ENCODE measurements at regions not wholly inside any gene's neighbourhood (a gene's known extent, or its start where the extent isn't known, plus 50 kb on each side); places are given as distances from the start of the nearest gene placed in this dataset.
"Not testable (repeated sequence)": the region's sequence is repeated elsewhere in the genome, so short reads cannot be mapped to it uniquely, and the experiment has no call there.

DNA sequence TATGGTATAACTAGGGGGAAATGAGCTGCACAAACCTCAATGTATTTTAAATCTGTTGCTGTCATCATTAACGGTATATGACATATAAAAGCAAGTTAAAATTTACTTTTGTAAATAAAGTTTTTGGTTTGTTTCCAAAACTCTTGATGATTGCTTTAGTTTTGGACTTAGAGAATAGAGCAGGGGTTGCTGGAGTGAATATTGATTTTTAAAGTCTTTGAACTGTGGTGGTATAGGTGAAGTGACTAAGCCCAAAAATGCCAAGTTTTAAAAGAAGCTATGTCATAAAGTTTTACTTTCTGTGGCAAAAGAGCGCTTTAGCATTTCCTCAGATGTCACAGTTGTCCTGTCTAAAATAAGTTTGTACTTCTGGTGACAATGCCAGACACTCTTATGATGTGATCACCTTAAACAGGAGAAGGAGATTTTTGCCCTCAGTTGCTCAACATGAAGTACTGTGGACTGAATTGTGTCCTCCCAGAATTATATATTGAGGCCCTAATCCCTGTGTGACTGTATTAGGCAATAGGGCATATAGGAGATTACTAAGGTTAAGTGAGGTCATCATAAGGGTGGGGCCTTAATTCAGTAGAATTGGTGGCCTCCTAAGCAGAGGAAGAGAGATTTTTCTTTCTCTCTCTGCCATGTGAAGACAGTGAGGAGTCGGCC is 175.2 kb upstream of the PLGLB1 start:
- H3K36me3 ChIP-seq (ENCODE audit: low read depth, low read length); H3K27me3 ChIP-seq (ENCODE audit: low read length); H3K79me2 ChIP-seq (ENCODE audit: low read length); BruUV-seq (replicated peaks); H3K9me3 ChIP-seq (ENCODE audit: low read length); H3K9ac ChIP-seq (ENCODE audit: low read length); H3K27ac ChIP-seq (ENCODE audit: low read length); H2AFZ ChIP-seq (ENCODE audit: low read length); H3K4me3 ChIP-seq (ENCODE audit: low read length); H3K4me1 ChIP-seq (ENCODE audit: insufficient read depth, low read length); H3K9me2 ChIP-seq (replicated peaks; ENCODE audit: low read length); H3K4me2 ChIP-seq (ENCODE audit: low read length); H3F3A ChIP-seq (ENCODE audit: low read length, unreplicated experiment); H4K20me1 ChIP-seq (ENCODE audit: low read length); CTCF ChIA-PET; intact Hi-C loops (cut with micrococcal nuclease); DNase-seq; ATAC-seq; POLR2A ChIA-PET (ENCODE audit: unreplicated experiment): not testable (repeated sequence)

GRCh38 chr2:87198422-87198821 is 176.8 kb upstream of the PLGLB1 start:
- H3K36me3 ChIP-seq (ENCODE audit: low read depth, low read length); H3K27ac ChIP-seq (ENCODE audit: low read length); H3F3A ChIP-seq (ENCODE audit: low read length, unreplicated experiment); H3K9me3 ChIP-seq (ENCODE audit: low read length); H2AFZ ChIP-seq (ENCODE audit: low read length); H4K20me1 ChIP-seq (ENCODE audit: low read length); DNase-seq; H3K79me2 ChIP-seq (ENCODE audit: low read length); H3K27me3 ChIP-seq (ENCODE audit: low read length); H3K4me2 ChIP-seq (ENCODE audit: low read length); CTCF ChIA-PET; intact Hi-C loops (cut with micrococcal nuclease); H3K4me3 ChIP-seq (ENCODE audit: low read length); H3K9ac ChIP-seq (ENCODE audit: low read length); POLR2A ChIA-PET (ENCODE audit: unreplicated experiment); BruUV-seq (replicated peaks); H3K9me2 ChIP-seq (replicated peaks; ENCODE audit: low read length); ATAC-seq; H3K4me1 ChIP-seq (ENCODE audit: insufficient read depth, low read length): not testable (repeated sequence)

GRCh38 chr2:87199228-87199627 is 177.6 kb upstream of the PLGLB1 start:
- DNase-seq; H2AFZ ChIP-seq (ENCODE audit: low read length); H3F3A ChIP-seq (ENCODE audit: low read length, unreplicated experiment); H3K9ac ChIP-seq (ENCODE audit: low read length); CTCF ChIA-PET; H3K9me3 ChIP-seq (ENCODE audit: low read length); ATAC-seq; H3K27me3 ChIP-seq (ENCODE audit: low read length); H3K27ac ChIP-seq (ENCODE audit: low read length); BruUV-seq (replicated peaks); intact Hi-C loops (cut with micrococcal nuclease); H3K4me1 ChIP-seq (ENCODE audit: insufficient read depth, low read length); H3K4me2 ChIP-seq (ENCODE audit: low read length); H3K9me2 ChIP-seq (replicated peaks; ENCODE audit: low read length); H3K4me3 ChIP-seq (ENCODE audit: low read length); H3K79me2 ChIP-seq (ENCODE audit: low read length); H4K20me1 ChIP-seq (ENCODE audit: low read length); H3K36me3 ChIP-seq (ENCODE audit: low read depth, low read length); POLR2A ChIA-PET (ENCODE audit: unreplicated experiment): not testable (repeated sequence)

- H3F3A ChIP-seq (ENCODE audit: low read length, unreplicated experiment); H3K4me2 ChIP-seq (ENCODE audit: low read length); H3K4me1 ChIP-seq (ENCODE audit: insufficient read depth, low read length); DNase-seq; H2AFZ ChIP-seq (ENCODE audit: low read length); ATAC-seq; H3K27me3 ChIP-seq (ENCODE audit: low read length); H3K27ac ChIP-seq (ENCODE audit: low read length); BruUV-seq (replicated peaks); intact Hi-C loops (cut with micrococcal nuclease); H3K9ac ChIP-seq (ENCODE audit: low read length); H3K9me2 ChIP-seq (replicated peaks; ENCODE audit: low read length); H3K4me3 ChIP-seq (ENCODE audit: low read length); H3K79me2 ChIP-seq (ENCODE audit: low read length); H3K36me3 ChIP-seq (ENCODE audit: low read depth, low read length); H4K20me1 ChIP-seq (ENCODE audit: low read length); POLR2A ChIA-PET (ENCODE audit: unreplicated experiment); CTCF ChIA-PET; H3K9me3 ChIP-seq (ENCODE audit: low read length): not testable (repeated sequence)
Observed at GRCh38 chr2:87204569-87205147, 183.0 kb upstream of the PLGLB1 start.

GRCh38 chr2:87212938-87213337 is 191.3 kb upstream of the PLGLB1 start:
- CTCF ChIA-PET; H3K4me2 ChIP-seq (ENCODE audit: low read length); H3K27ac ChIP-seq (ENCODE audit: low read length); H4K20me1 ChIP-seq (ENCODE audit: low read length); H3K79me2 ChIP-seq (ENCODE audit: low read length); H3K9me2 ChIP-seq (replicated peaks; ENCODE audit: low read length); H2AFZ ChIP-seq (ENCODE audit: low read length); H3K4me1 ChIP-seq (ENCODE audit: insufficient read depth, low read length); H3K27me3 ChIP-seq (ENCODE audit: low read length); ATAC-seq; H3K36me3 ChIP-seq (ENCODE audit: low read depth, low read length); H3K4me3 ChIP-seq (ENCODE audit: low read length); BruUV-seq (replicated peaks); H3K9me3 ChIP-seq (ENCODE audit: low read length); H3F3A ChIP-seq (ENCODE audit: low read length, unreplicated experiment); intact Hi-C loops (cut with micrococcal nuclease); POLR2A ChIA-PET (ENCODE audit: unreplicated experiment); DNase-seq; H3K9ac ChIP-seq (ENCODE audit: low read length): not testable (repeated sequence)

DNA sequence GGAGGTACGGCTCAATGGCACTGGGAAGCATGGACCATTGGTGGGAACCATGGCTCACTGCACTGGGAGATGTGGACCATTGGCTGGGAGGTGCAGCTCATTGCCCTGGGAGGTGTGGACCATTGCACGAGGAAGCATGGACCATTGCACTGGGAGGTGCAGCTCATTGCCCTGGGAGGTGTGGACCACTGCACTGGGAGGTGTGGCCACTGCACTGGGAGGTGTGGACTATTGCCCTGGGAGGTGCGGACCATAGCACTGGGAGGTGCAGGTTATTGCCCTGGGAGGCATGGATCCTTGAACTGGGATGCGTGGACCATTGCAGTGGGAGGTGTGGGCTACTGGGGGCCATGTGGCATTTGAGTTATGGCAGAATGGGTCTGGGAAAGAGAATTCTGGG is 195.4 kb upstream of the PLGLB1 start:
- DNase-seq; H3F3A ChIP-seq (ENCODE audit: low read length, unreplicated experiment); H3K79me2 ChIP-seq (ENCODE audit: low read length); BruUV-seq (replicated peaks); H3K4me2 ChIP-seq (ENCODE audit: low read length); H3K4me1 ChIP-seq (ENCODE audit: insufficient read depth, low read length); H3K36me3 ChIP-seq (ENCODE audit: low read depth, low read length); H3K9me2 ChIP-seq (replicated peaks; ENCODE audit: low read length); H3K9ac ChIP-seq (ENCODE audit: low read length); H3K27ac ChIP-seq (ENCODE audit: low read length); intact Hi-C loops (cut with micrococcal nuclease); ATAC-seq; POLR2A ChIA-PET (ENCODE audit: unreplicated experiment); H3K27me3 ChIP-seq (ENCODE audit: low read length); CTCF ChIA-PET; H2AFZ ChIP-seq (ENCODE audit: low read length); H3K9me3 ChIP-seq (ENCODE audit: low read length); H4K20me1 ChIP-seq (ENCODE audit: low read length); H3K4me3 ChIP-seq (ENCODE audit: low read length): not testable (repeated sequence)

Data from PC-3 (cell line).